ENCODE measurements at regions not wholly inside any gene's neighbourhood (a gene's known extent, or its start where the extent isn't known, plus 50 kb on each side); places are given as distances from the start of the nearest gene placed in this dataset.

DNA sequence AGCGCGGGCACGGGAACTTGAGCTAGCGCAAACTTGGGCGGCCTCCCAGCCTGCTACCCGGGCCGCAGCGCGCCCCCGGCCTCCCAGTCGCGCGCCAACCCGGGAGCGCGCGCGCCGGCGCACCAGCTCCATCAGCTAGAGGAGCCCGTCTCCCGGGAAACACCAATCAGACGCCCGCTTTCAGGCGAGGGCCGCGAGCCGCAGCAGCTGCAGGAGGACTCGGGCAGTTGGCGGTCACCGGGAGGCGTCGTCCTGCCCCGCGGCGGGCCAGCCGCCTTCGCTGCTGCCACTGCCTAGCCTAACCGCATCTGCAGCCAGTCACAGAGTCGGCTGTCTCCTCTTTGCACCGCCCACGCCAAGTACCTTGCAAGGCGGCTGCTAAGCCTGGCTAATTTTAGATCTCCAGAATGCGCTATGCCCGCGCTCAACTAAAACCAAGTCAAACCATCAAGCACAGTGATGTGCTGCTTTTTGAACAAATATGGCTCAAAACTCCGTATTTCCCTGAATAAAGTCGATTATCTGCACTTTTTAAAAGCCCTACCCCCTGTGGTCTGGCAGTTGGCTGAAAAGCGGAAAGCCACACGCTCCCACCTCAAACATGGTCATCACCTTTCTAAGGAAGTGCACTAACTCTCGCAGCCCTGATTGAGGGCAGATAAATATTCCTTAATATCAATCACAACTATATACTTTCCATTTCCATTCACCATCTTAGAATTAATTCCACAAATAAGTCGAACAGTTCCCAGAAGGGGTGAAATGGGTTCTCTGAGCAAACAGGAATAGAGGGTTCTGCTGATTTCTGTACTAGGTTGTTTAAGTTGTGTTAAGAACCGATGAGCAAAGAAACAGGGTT lies 221.8 kb downstream of the MEF2C start:
- no peak for TF ChIP-seq ARNTL (CRISPR knock-in tag; IDR thresholded peaks at IDR 0.05; ENCODE audit: borderline replicate concordance, low read depth)
- TF ChIP-seq, protein P1, sequence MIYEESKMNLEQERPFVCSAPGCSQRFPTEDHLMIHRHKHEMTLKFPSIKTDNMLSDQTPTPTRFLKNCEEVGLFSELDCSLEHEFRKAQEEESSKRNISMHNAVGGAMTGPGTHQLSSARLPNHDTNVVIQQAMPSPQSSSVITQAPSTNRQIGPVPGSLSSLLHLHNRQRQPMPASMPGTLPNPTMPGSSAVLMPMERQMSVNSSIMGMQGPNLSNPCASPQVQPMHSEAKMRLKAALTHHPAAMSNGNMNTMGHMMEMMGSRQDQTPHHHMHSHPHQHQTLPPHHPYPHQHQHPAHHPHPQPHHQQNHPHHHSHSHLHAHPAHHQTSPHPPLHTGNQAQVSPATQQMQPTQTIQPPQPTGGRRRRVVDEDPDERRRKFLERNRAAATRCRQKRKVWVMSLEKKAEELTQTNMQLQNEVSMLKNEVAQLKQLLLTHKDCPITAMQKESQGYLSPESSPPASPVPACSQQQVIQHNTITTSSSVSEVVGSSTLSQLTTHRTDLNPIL (CRISPR knock-in tag; IDR thresholded peaks at IDR 0.05; ENCODE audit: low read depth): no peak
- TF ChIP-seq CSDC2 (CRISPR knock-in tag; IDR thresholded peaks at IDR 0.05): 0 out of 2 replicates have a peak, but pooled peaks have one; percentile 67
- TF ChIP-seq, protein P2, sequence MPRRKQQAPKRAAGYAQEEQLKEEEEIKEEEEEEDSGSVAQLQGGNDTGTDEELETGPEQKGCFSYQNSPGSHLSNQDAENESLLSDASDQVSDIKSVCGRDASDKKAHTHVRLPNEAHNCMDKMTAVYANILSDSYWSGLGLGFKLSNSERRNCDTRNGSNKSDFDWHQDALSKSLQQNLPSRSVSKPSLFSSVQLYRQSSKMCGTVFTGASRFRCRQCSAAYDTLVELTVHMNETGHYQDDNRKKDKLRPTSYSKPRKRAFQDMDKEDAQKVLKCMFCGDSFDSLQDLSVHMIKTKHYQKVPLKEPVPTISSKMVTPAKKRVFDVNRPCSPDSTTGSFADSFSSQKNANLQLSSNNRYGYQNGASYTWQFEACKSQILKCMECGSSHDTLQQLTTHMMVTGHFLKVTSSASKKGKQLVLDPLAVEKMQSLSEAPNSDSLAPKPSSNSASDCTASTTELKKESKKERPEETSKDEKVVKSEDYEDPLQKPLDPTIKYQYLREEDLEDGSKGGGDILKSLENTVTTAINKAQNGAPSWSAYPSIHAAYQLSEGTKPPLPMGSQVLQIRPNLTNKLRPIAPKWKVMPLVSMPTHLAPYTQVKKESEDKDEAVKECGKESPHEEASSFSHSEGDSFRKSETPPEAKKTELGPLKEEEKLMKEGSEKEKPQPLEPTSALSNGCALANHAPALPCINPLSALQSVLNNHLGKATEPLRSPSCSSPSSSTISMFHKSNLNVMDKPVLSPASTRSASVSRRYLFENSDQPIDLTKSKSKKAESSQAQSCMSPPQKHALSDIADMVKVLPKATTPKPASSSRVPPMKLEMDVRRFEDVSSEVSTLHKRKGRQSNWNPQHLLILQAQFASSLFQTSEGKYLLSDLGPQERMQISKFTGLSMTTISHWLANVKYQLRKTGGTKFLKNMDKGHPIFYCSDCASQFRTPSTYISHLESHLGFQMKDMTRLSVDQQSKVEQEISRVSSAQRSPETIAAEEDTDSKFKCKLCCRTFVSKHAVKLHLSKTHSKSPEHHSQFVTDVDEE (CRISPR knock-in tag; IDR thresholded peaks at IDR 0.05): peak; percentile 84; the same call in 1 of the 2 replicates
- 0 out of 2 replicates have a peak, but pooled peaks have one; percentile 14 for TF ChIP-seq ZFP3 (CRISPR knock-in tag; IDR thresholded peaks at IDR 0.05)
- peak; percentile 96 for ATAC-seq

DNA sequence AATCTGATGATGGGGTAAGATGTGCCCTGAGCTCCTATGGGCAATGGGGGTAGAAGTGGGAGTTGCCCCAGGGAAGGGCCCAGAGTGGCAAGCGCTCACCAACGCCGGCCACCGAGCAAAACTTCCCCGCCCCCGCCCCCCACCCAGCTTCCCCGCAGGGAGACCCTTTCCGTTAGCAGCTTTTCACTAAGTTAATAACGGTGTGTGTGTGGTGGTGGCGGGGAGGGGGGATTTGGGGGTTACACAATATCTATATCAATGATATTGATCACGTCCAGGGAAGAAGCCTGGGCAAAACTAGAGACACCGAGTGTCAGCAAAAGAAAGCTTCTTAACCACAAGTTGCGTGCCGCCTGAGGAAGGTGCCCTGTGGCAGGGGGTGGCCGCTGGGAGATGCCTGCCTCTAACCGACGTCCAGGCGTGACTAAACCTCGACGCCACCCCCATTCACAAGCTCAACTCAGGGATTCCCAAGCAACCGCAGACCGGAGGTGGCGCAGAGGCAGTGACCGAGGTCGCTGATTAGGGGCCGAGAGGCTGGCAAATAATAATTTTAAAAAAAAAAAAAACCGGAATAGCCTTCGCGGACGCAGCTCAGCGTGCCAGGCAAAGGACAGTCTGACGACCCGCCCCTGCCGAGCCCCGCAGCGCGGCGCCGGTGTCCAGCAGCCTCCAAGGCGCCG lies 222.6 kb downstream of the MEF2C start:
- TF ChIP-seq BACH2 (CRISPR knock-in tag; IDR thresholded peaks at IDR 0.05; ENCODE audit: borderline replicate concordance): no peak
- no peak for TF ChIP-seq SNAI2 (CRISPR knock-in tag; IDR thresholded peaks at IDR 0.05)
- TF ChIP-seq ZNF70 (CRISPR knock-in tag; IDR thresholded peaks at IDR 0.05): no peak
- no peak for TF ChIP-seq ESRRG (CRISPR knock-in tag; IDR thresholded peaks at IDR 0.05)
- no peak for TF ChIP-seq PPARA (CRISPR knock-in tag; IDR thresholded peaks at IDR 0.05; ENCODE audit: borderline replicate concordance)
- no peak for TF ChIP-seq ISL1 (CRISPR knock-in tag; IDR thresholded peaks at IDR 0.05)
- TF ChIP-seq, protein P2 (CRISPR knock-in tag; IDR thresholded peaks at IDR 0.05): no peak
- TF ChIP-seq CSDC2 (CRISPR knock-in tag; IDR thresholded peaks at IDR 0.05): no peak
- TF ChIP-seq, protein P3, sequence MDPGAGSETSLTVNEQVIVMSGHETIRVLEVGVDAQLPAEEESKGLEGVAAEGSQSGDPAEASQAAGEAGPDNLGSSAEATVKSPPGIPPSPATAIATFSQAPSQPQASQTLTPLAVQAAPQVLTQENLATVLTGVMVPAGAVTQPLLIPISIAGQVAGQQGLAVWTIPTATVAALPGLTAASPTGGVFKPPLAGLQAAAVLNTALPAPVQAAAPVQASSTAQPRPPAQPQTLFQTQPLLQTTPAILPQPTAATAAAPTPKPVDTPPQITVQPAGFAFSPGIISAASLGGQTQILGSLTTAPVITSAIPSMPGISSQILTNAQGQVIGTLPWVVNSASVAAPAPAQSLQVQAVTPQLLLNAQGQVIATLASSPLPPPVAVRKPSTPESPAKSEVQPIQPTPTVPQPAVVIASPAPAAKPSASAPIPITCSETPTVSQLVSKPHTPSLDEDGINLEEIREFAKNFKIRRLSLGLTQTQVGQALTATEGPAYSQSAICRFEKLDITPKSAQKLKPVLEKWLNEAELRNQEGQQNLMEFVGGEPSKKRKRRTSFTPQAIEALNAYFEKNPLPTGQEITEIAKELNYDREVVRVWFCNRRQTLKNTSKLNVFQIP (CRISPR knock-in tag; IDR thresholded peaks at IDR 0.05; ENCODE audit: borderline replicate concordance, low read depth): no peak
- TF ChIP-seq TOX (CRISPR knock-in tag; IDR thresholded peaks at IDR 0.05; ENCODE audit: borderline replicate concordance): no peak
- no peak for TF ChIP-seq GLIS3 (CRISPR knock-in tag; IDR thresholded peaks at IDR 0.05)
- no peak for TF ChIP-seq OSR1 (CRISPR knock-in tag; IDR thresholded peaks at IDR 0.05)
- TF ChIP-seq TCF4 (CRISPR knock-in tag; IDR thresholded peaks at IDR 0.05; ENCODE audit: borderline replicate concordance): no peak
- TF ChIP-seq, protein P4, sequence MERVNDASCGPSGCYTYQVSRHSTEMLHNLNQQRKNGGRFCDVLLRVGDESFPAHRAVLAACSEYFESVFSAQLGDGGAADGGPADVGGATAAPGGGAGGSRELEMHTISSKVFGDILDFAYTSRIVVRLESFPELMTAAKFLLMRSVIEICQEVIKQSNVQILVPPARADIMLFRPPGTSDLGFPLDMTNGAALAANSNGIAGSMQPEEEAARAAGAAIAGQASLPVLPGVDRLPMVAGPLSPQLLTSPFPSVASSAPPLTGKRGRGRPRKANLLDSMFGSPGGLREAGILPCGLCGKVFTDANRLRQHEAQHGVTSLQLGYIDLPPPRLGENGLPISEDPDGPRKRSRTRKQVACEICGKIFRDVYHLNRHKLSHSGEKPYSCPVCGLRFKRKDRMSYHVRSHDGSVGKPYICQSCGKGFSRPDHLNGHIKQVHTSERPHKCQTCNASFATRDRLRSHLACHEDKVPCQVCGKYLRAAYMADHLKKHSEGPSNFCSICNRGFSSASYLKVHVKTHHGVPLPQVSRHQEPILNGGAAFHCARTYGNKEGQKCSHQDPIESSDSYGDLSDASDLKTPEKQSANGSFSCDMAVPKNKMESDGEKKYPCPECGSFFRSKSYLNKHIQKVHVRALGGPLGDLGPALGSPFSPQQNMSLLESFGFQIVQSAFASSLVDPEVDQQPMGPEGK (CRISPR knock-in tag; IDR thresholded peaks at IDR 0.05; ENCODE audit: borderline replicate concordance): no peak
- TF ChIP-seq ZFP3 (CRISPR knock-in tag; IDR thresholded peaks at IDR 0.05): no peak
- TF ChIP-seq, protein P5, sequence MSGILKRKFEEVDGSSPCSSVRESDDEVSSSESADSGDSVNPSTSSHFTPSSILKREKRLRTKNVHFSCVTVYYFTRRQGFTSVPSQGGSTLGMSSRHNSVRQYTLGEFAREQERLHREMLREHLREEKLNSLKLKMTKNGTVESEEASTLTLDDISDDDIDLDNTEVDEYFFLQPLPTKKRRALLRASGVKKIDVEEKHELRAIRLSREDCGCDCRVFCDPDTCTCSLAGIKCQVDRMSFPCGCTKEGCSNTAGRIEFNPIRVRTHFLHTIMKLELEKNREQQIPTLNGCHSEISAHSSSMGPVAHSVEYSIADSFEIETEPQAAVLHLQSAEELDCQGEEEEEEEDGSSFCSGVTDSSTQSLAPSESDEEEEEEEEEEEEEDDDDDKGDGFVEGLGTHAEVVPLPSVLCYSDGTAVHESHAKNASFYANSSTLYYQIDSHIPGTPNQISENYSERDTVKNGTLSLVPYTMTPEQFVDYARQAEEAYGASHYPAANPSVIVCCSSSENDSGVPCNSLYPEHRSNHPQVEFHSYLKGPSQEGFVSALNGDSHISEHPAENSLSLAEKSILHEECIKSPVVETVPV (CRISPR knock-in tag; IDR thresholded peaks at IDR 0.05): no peak
- TF ChIP-seq, protein P1 (CRISPR knock-in tag; IDR thresholded peaks at IDR 0.05; ENCODE audit: low read depth): no peak
- TF ChIP-seq ZNF565 (CRISPR knock-in tag; conservative IDR thresholded peaks at IDR 0.05; ENCODE audit: low read depth): no peak
- TF ChIP-seq ARNTL (CRISPR knock-in tag; IDR thresholded peaks at IDR 0.05; ENCODE audit: borderline replicate concordance, low read depth): no peak
- peak; percentile 37 for ATAC-seq
